ENCODE measurements at regions not wholly inside any gene's neighbourhood (a gene's known extent, or its start where the extent isn't known, plus 50 kb on each side); places are given as distances from the start of the nearest gene placed in this dataset.

- ChIA-PET CTCF (ENCODE audit: low intra/inter-chr PET ratio) (no interaction called here), POLR2A (interaction anchor here (0.6 kb wide), 1 partner anchor 21 kb away, joined by 4 read pairs; no protein-coding TSS in a partner anchor)
- H3K4me2 ChIP-seq (ENCODE audit: insufficient read depth, low read length): no peak overlapping the region
- H3K4me1 ChIP-seq (replicated peaks in 1 of 2; ENCODE audit: control insufficient read depth in 2 of 2, insufficient read depth in 2 of 2, low read length in 2 of 2): no peaks in the 10 kb centered on the region
- intact Hi-C loops (cut with micrococcal nuclease) (no loop called here), in situ Hi-C loops (cut with MboI) (no loop called here)
- no TSS peak for BruUV-seq (replicated peaks)
- H3K36me3 ChIP-seq (ENCODE audit: control insufficient read depth, insufficient read depth, low read length): no peaks in the 10 kb centered on the region
- no peak for DNase-seq (ENCODE audit: extremely low read depth in 1 of 4, low spot score in 3 of 4)
- H3K4me3 ChIP-seq: no peak overlapping the region
- FAIRE-seq: no peak
- no peaks in the 10 kb centered on the region for H3K79me2 ChIP-seq (ENCODE audit: control insufficient read depth, insufficient read depth, low read length)
- no peak overlapping the region for H2AFZ ChIP-seq (ENCODE audit: low read depth, low read length)
- H3K27ac ChIP-seq (ENCODE audit: extremely low read depth, low read depth, low read length): no peak overlapping the region
- no peaks in the 10 kb centered on the region for H3K9me3 ChIP-seq (replicated peaks; ENCODE audit: control insufficient read depth, insufficient read depth, low read depth, low read length)
- no peaks in the 10 kb centered on the region for H4K20me1 ChIP-seq (replicated peaks; ENCODE audit: control insufficient read depth, insufficient read depth, low read length)
- ATAC-seq: no peak
- 0% methylated on average over 1 of the region's 1 CpG for WGBS (ENCODE audit: insufficient coverage, low coverage, missing lambda C conversion rate)
- no peaks in the 10 kb centered on the region for H3K9me1 ChIP-seq (ENCODE audit: control insufficient read depth, insufficient read depth, low read length)
- no peaks in the 10 kb centered on the region for H3K27me3 ChIP-seq (ENCODE audit: control insufficient read depth in 2 of 2, insufficient read depth in 2 of 2, low read length in 2 of 2)
- no peak overlapping the region for H3K9ac ChIP-seq (ENCODE audit: insufficient read depth in 1 of 2, low read depth in 2 of 2, low read length in 2 of 2)
- TF ChIP-seq TAL1 (IDR thresholded peaks at IDR 0.05) (no peak), XRCC5 (IDR thresholded peaks at IDR 0.05; ENCODE audit: low read depth, low read length) (no peak), MTA1 (IDR thresholded peaks at IDR 0.05; ENCODE audit: borderline replicate concordance) (no peak), EWSR1 (IDR thresholded peaks at IDR 0.05; ENCODE audit: borderline replicate concordance, low read depth, partially characterized antibody) (no peak), HMBOX1 (IDR thresholded peaks at IDR 0.05) (no peak), MED1 (CRISPR knock-in tag; IDR thresholded peaks at IDR 0.05; ENCODE audit: borderline replicate concordance) (no peak), ZNF347 (CRISPR knock-in tag; IDR thresholded peaks at IDR 0.05; ENCODE audit: low read depth) (no peak), SP1 (CRISPR knock-in tag; IDR thresholded peaks at IDR 0.05) (no peak), U2AF2 (optimal IDR thresholded peaks at IDR 0.05; ENCODE audit: low read depth, low read length) (no peak), ZNF280A (IDR thresholded peaks at IDR 0.05; ENCODE audit: low read depth, partially characterized antibody) (no peak), CHD4 (IDR thresholded peaks at IDR 0.05; ENCODE audit: insufficient read depth, insufficient replicate concordance, low read depth, low read length, poor library complexity, severe bottlenecking) (no peak), MNT (conservative IDR thresholded peaks at IDR 0.05) (no peak), STAT6 (CRISPR knock-in tag; IDR thresholded peaks at IDR 0.05) (no peak), BCL6 (CRISPR knock-in tag; IDR thresholded peaks at IDR 0.05) (no peak), HDAC2 (IDR thresholded peaks at IDR 0.05) (no peak), E2F4 (CRISPR knock-in tag; IDR thresholded peaks at IDR 0.05; ENCODE audit: low read depth) (no peak)
Measured at GRCh38 chr9:82560036-82560435, 502.9 kb downstream of the RASEF start.

All from K562 (cell line).